ENCODE measurements at regions not wholly inside any gene's neighbourhood (a gene's known extent, or its start where the extent isn't known, plus 50 kb on each side); places are given as distances from the start of the nearest gene placed in this dataset.

DNA sequence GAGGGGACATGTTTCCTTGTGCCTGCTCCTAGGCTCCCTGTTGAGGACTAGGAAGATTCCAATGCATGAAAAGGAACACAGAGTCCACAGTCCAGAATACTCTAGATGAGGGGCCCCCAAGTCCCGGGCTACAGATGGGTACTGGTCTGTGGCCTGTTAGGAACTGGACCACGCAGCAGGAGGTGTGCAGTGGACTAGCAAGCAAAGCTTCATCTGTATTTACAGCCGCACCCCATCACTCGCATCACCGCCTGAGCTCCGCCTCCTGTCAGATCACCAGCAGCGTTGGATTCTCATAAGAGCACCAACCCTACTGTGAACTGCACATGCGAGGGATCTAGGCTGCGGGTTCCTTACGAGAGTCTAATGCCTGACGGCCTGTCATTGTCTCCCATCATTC, 233.0 kb upstream of the MKLN1 start (continued):
- TF ChIP-seq, protein P1, sequence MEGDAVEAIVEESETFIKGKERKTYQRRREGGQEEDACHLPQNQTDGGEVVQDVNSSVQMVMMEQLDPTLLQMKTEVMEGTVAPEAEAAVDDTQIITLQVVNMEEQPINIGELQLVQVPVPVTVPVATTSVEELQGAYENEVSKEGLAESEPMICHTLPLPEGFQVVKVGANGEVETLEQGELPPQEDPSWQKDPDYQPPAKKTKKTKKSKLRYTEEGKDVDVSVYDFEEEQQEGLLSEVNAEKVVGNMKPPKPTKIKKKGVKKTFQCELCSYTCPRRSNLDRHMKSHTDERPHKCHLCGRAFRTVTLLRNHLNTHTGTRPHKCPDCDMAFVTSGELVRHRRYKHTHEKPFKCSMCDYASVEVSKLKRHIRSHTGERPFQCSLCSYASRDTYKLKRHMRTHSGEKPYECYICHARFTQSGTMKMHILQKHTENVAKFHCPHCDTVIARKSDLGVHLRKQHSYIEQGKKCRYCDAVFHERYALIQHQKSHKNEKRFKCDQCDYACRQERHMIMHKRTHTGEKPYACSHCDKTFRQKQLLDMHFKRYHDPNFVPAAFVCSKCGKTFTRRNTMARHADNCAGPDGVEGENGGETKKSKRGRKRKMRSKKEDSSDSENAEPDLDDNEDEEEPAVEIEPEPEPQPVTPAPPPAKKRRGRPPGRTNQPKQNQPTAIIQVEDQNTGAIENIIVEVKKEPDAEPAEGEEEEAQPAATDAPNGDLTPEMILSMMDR (IDR thresholded peaks at IDR 0.05 in 2 of 3, conservative IDR thresholded peaks at IDR 0.05 in 1 of 3; ENCODE audit: borderline replicate concordance in 1 of 3, insufficient read depth in 1 of 3, low read depth in 2 of 3, low read length in 2 of 3): no peak
- TF ChIP-seq TCF7L2 (IDR thresholded peaks at IDR 0.05; ENCODE audit: borderline replicate concordance, extremely low read depth, insufficient read depth, insufficient read length) (no peak), ZNF274 (IDR thresholded peaks at IDR 0.05; ENCODE audit: low read depth, low read length) (no peak)

DNA sequence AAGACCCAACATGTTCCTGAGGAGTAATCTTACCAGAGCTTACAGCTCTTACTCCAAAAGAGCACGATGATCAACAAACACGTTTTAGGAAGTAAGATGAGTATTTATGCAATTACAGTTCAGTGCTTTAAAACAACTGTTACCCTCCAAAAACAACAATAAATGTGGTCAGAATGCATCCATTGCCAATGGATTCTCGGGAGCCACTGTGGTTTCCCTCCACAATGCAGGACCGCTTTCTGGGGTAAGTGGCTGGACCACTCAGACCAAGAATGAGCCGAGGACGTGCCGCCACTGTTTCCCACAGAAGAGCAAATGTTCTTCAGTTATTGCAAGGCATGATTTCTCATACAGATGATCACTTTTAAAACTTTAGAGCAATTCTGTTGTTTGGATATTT, 232.3 kb upstream of the MKLN1 start:
- no peak overlapping the region for H3K9ac ChIP-seq (ENCODE audit: low read length)
- no peaks in the 10 kb centered on the region for H3K9me3 ChIP-seq (ENCODE audit: control insufficient read depth in 1 of 2, insufficient read depth in 1 of 2, low read depth in 1 of 2, low read length in 2 of 2)
- no peaks in the 10 kb centered on the region for H3K36me3 ChIP-seq (ENCODE audit: control insufficient read depth in 1 of 2, insufficient read depth in 2 of 2, low read length in 2 of 2)
- intact Hi-C loops (cut with micrococcal nuclease): no loop called here
- peaks cover 0 to 7% of the 10 kb centered on the region in 2 experiments; a peak in 1 of 4 replicates for H3K4me1 ChIP-seq (ENCODE audit: control insufficient read depth in 1 of 2, insufficient read depth in 2 of 2, low read length in 2 of 2)
- ChIA-PET CTCF (no interaction called here), RAD21 (ENCODE audit: low non-redundant PET in 1 of 2, low total read pairs in 2 of 2, uncharacterized antibody in 2 of 2, unreplicated experiment in 2 of 2) (no interaction called here), POLR2A (no interaction called here)
- H3K79me2 ChIP-seq (ENCODE audit: insufficient read depth, low read length): peaks cover 80% of the 10 kb centered on the region
- ATAC-seq (no peak), DNase-seq (ENCODE audit: low read depth, low spot score) (no peak)
- H3K4me3 ChIP-seq (replicated peaks in 1 of 2; ENCODE audit: low read depth in 1 of 2, low read length in 2 of 2): no peak overlapping the region
- H2AFZ ChIP-seq (ENCODE audit: low read depth, low read length, poor library complexity, severe bottlenecking): no peak overlapping the region
- BruUV-seq (replicated peaks): no TSS peak
- H3K9me2 ChIP-seq (ENCODE audit: insufficient read depth): no peaks in the 10 kb centered on the region
- H3K4me2 ChIP-seq (ENCODE audit: low read length): no peak overlapping the region
- no peak overlapping the region for H3K27ac ChIP-seq (ENCODE audit: low read depth, low read length)
- H3K27me3 ChIP-seq (ENCODE audit: insufficient read depth, low read length): no peaks in the 10 kb centered on the region
- no peaks in the 10 kb centered on the region; the same call in 1 of the 2 replicates for H4K20me1 ChIP-seq (ENCODE audit: insufficient read depth)
- TF ChIP-seq SIN3A (IDR thresholded peaks at IDR 0.05; ENCODE audit: low read depth) (no peak), JUND (IDR thresholded peaks at IDR 0.05) (no peak), SP1 (IDR thresholded peaks at IDR 0.05; ENCODE audit: low read depth) (no peak), YY1 (IDR thresholded peaks at IDR 0.05; ENCODE audit: extremely low read depth, insufficient replicate concordance, low read depth, low read length) (no peak), SRF (IDR thresholded peaks at IDR 0.05; ENCODE audit: low read depth) (no peak), ELF1 (IDR thresholded peaks at IDR 0.05; ENCODE audit: borderline replicate concordance, low read depth) (no peak), ZFX (IDR thresholded peaks at IDR 0.05) (no peak), POLR2A (IDR thresholded peaks at IDR 0.05; ENCODE audit: borderline replicate concordance, extremely low read depth, insufficient read depth, insufficient read length) (no peak), EZH2phosphoT487 (IDR thresholded peaks at IDR 0.05; ENCODE audit: borderline replicate concordance) (no peak), EZH2 (IDR thresholded peaks at IDR 0.05) (no peak)
- TF ChIP-seq, protein P2, sequence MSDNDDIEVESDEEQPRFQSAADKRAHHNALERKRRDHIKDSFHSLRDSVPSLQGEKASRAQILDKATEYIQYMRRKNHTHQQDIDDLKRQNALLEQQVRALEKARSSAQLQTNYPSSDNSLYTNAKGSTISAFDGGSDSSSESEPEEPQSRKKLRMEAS (IDR thresholded peaks at IDR 0.05): no peak
- TF ChIP-seq, protein P3, sequence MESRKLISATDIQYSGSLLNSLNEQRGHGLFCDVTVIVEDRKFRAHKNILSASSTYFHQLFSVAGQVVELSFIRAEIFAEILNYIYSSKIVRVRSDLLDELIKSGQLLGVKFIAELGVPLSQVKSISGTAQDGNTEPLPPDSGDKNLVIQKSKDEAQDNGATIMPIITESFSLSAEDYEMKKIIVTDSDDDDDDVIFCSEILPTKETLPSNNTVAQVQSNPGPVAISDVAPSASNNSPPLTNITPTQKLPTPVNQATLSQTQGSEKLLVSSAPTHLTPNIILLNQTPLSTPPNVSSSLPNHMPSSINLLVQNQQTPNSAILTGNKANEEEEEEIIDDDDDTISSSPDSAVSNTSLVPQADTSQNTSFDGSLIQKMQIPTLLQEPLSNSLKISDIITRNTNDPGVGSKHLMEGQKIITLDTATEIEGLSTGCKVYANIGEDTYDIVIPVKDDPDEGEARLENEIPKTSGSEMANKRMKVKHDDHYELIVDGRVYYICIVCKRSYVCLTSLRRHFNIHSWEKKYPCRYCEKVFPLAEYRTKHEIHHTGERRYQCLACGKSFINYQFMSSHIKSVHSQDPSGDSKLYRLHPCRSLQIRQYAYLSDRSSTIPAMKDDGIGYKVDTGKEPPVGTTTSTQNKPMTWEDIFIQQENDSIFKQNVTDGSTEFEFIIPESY (IDR thresholded peaks at IDR 0.05; ENCODE audit: extremely low read depth, insufficient replicate concordance, low read length): no peak
- TF ChIP-seq, protein P4, sequence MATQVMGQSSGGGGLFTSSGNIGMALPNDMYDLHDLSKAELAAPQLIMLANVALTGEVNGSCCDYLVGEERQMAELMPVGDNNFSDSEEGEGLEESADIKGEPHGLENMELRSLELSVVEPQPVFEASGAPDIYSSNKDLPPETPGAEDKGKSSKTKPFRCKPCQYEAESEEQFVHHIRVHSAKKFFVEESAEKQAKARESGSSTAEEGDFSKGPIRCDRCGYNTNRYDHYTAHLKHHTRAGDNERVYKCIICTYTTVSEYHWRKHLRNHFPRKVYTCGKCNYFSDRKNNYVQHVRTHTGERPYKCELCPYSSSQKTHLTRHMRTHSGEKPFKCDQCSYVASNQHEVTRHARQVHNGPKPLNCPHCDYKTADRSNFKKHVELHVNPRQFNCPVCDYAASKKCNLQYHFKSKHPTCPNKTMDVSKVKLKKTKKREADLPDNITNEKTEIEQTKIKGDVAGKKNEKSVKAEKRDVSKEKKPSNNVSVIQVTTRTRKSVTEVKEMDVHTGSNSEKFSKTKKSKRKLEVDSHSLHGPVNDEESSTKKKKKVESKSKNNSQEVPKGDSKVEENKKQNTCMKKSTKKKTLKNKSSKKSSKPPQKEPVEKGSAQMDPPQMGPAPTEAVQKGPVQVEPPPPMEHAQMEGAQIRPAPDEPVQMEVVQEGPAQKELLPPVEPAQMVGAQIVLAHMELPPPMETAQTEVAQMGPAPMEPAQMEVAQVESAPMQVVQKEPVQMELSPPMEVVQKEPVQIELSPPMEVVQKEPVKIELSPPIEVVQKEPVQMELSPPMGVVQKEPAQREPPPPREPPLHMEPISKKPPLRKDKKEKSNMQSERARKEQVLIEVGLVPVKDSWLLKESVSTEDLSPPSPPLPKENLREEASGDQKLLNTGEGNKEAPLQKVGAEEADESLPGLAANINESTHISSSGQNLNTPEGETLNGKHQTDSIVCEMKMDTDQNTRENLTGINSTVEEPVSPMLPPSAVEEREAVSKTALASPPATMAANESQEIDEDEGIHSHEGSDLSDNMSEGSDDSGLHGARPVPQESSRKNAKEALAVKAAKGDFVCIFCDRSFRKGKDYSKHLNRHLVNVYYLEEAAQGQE (IDR thresholded peaks at IDR 0.05; ENCODE audit: low read depth): no peak
